ENCODE measurements at regions not wholly inside any gene's neighbourhood (a gene's known extent, or its start where the extent isn't known, plus 50 kb on each side); places are given as distances from the start of the nearest gene placed in this dataset.
"Not testable (repeated sequence)": the region's sequence is repeated elsewhere in the genome, so short reads cannot be mapped to it uniquely, and the experiment has no call there.

GRCh38 chr1:60914982-60915381 lies 167.4 kb upstream of the NFIA start:
- Histone ChIP-seq H3K4me1 (no peaks in the 10 kb centered on the region), H3K9me3 (no peaks in the 10 kb centered on the region), H3K27ac (no peak overlapping the region), H3K27me3 (no peaks in the 10 kb centered on the region), H3K4me3 (no peak overlapping the region), H3K36me3 (no peaks in the 10 kb centered on the region)
- 75 to 76% methylated on average over 3 of the region's 3 CpGs for WGBS, 2 donors
- TF ChIP-seq POLR2A (IDR thresholded peaks at IDR 0.05) = no peak
- no peak for TF ChIP-seq POLR2AphosphoS5 (IDR thresholded peaks at IDR 0.05)
- no peak for TF ChIP-seq EP300 (IDR thresholded peaks at IDR 0.05)
- TF ChIP-seq CTCF (IDR thresholded peaks at IDR 0.05) = no peak
- DNase-seq = no peak
- intact Hi-C loops (cut with DNase I) = no loop called here

GRCh38 chr1:60913708-60914107 lies 168.7 kb upstream of the NFIA start:
- H3K27me3 ChIP-seq; H3K4me3 ChIP-seq; H3K27ac ChIP-seq; DNase-seq; H3K36me3 ChIP-seq; H3K9me3 ChIP-seq; H3K4me1 ChIP-seq; intact Hi-C loops (cut with DNase I): not testable (repeated sequence)
- 81 to 83% methylated on average over 2 of the region's 2 CpGs for WGBS, 2 donors

DNA sequence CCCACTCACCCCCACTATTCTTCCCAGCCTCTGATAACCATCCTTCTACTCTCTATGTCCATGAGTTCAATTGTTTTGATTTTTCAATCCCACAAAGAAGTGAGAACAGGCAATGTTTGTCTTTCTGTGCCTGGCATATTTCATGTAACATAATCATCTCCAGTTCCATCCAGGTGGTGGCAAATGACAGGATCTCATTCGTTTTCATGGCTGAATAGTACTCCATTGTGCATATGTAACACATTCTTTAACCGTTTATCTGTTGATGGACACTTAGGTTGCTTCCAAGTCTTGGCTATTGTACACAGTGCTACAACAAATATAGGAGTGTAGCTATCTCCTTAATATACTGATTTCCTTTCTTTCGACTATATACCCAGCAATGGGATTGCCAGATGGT lies 169.3 kb upstream of the NFIA start:
- Histone ChIP-seq H3K27ac (no peak overlapping the region), H3K4me3 (no peak overlapping the region), H3K9me3 (no peaks in the 10 kb centered on the region), H3K27me3 (no peaks in the 10 kb centered on the region), H3K36me3 (no peaks in the 10 kb centered on the region), H3K4me1 (no peaks in the 10 kb centered on the region)
- intact Hi-C loops (cut with DNase I) = no loop called here
- no peak for TF ChIP-seq CTCF (IDR thresholded peaks at IDR 0.05)
- no peak for TF ChIP-seq POLR2A (IDR thresholded peaks at IDR 0.05)
- TF ChIP-seq POLR2AphosphoS5 (IDR thresholded peaks at IDR 0.05) = no peak
- TF ChIP-seq EP300 (IDR thresholded peaks at IDR 0.05) = no peak
- DNase-seq = no peak
- 71 to 85% methylated on average over 3 of the region's 3 CpGs for WGBS, 2 donors

DNA sequence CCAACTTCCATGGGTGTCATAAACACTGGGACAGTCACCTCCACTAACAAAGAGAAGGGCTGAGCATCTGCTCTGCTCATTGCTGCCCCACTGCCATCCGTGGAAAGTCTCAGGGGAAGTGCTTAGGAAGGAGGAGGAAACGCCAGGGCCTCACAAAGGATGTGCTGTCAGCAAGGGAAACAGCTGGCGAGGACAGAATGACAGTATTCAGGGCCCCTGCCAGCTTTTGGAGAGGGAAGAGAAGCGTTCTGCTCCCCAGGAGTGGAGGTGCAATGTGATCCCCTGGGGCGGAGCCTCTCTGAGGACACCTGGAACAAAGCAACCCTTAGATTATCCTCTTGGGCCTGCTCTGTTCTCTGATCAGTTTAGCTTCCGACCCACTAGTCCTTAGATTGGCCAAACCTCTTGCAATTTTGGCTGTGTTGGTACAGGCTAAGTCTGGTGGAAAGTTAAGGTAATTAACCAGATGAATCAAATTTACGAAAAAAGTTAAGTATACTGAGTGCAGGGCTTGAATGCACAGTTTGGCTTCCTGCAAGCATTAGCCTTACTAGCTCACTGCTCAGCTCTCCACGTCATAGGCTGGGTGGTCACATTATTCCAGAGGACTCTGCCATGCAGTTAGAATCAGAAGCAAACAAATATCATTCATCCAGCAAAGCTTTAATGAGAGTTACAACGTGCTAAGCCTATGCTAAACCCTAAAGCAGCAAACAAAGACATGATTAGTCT lies 170.2 kb upstream of the NFIA start:
- Histone ChIP-seq H3K27ac (no peak overlapping the region), H3K9me3 (no peaks in the 10 kb centered on the region), H3K4me3 (no peak overlapping the region), H3K27me3 (no peaks in the 10 kb centered on the region), H3K36me3 (no peaks in the 10 kb centered on the region), H3K4me1 (no peaks in the 10 kb centered on the region)
- WGBS, 2 donors = 48 to 69% methylated on average over 9 of the region's 9 CpGs
- intact Hi-C loops (cut with DNase I) = no loop called here
- TF ChIP-seq POLR2AphosphoS5 (IDR thresholded peaks at IDR 0.05) (no peak), POLR2A (IDR thresholded peaks at IDR 0.05) (no peak), CTCF (IDR thresholded peaks at IDR 0.05) (no peak), EP300 (IDR thresholded peaks at IDR 0.05) (no peak)
- no peak for DNase-seq

- Histone ChIP-seq H3K27me3 (no peaks in the 10 kb centered on the region), H3K27ac (no peak overlapping the region), H3K9me3 (no peaks in the 10 kb centered on the region), H3K4me1 (peaks cover 0 to 18% (median 16%) of the 10 kb centered on the region in 4 donors), H3K4me3 (no peak overlapping the region), H3K36me3 (no peaks in the 10 kb centered on the region)
- intact Hi-C loops (cut with DNase I) = no loop called here
- TF ChIP-seq CTCF (IDR thresholded peaks at IDR 0.05) (no peak), EP300 (IDR thresholded peaks at IDR 0.05) (no peak), POLR2AphosphoS5 (IDR thresholded peaks at IDR 0.05) (no peak), POLR2A (IDR thresholded peaks at IDR 0.05) (no peak)
- DNase-seq = no peak
- WGBS, 2 donors = 69 to 72% methylated on average over 4 of the region's 4 CpGs
Observed at GRCh38 chr1:60908159-60908558, 174.2 kb upstream of the NFIA start.
